8988T (cell line): ENCODE measurements at regions not wholly inside any gene's neighbourhood (a gene's known extent, or its start where the extent isn't known, plus 50 kb on each side); places are given as distances from the start of the nearest gene placed in this dataset.
"Not testable (repeated sequence)": the region's sequence is repeated elsewhere in the genome, so short reads cannot be mapped to it uniquely, and the experiment has no call there.

ENCODE experiments used
- DNase-seq: peaks from one replicate; pipeline ENCODE4 v3.0.0; 2011

DNA sequence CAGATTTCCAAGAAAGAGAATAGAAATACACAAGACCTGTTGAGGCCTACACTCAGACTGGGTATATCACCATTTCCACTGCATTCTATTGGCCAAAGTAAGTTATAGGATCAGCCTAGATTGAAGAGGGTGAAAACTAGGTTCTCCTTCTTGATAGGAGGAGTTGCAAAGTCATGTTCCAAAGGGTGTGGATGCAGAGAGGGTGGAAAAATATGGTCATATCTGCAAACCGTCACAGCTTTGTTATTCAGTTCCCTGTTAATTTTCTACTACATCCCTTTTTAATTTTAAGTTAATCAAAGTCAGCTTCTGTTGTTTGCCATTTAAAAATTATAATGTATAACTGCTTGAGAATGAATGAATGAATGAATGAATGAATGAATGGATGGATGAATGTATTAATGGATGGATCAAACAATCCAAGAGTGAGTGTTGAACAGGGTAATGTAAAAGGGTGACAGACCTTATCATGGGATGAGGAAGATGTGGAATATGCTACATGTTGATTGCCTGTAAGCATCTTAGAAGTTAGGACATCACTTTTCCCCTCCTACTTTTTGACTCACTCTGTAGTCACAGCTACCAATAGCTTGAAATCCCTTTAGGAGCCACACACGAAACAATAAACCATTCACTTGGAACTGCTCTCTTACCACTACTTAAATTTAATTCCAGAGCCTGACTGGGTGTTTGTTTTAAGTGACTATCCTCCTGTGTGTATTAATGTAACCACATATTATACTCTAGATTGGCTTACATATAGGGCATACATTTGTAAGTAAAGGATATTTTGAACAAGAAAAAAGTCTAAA is 121.5 kb downstream of the CCDC34 start:
- DNase-seq: no peak

DNA sequence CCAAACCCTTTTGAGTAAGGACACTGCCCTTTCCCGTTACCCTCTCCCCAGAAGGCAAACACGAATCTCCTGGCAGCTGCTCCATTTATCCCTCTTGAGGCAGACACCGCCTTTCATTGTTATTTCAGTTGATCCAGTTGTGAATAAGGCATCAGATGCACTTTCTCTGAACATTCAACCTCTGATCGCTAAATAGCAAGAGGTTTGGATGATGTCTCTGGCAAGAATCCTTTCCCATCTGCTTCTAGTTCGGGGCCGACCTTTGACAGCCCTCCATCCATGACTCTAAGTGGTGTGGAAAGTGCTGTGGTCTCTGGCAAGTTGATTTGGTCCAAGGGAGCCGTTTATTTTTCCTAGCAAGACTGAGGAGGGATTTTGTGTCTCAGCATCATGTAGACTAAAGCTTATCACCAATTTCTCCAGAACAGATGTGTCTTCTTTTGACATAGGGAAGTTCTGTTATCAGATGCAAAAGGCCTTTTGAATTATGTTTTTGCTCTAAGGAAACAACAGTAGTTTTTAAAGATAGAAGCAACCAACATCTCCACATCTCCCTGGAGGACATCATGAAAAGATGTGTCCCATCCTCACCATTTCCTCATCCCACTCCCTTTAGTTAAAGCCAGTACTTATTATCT is 123.6 kb downstream of the CCDC34 start:
- DNase-seq: no peak

DNA sequence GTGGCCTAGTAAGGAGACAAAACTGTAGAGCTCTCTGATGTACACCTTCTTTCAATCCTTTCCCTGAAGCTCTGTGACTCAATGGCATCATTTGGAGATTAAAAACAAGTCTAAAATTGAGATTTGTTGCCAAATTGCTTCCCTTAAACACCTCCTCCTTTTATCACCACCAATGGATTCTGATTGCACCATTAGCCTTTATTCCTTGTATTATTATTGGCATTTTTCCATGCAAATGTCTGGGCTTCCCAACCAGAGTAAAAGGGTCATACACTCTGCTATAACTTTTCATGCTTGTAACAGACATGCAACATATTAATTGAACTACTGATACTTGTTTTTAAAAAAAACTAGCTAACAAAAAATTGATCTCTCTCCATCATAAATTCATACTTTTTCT is 124.2 kb downstream of the CCDC34 start:
- no peak for DNase-seq

DNA sequence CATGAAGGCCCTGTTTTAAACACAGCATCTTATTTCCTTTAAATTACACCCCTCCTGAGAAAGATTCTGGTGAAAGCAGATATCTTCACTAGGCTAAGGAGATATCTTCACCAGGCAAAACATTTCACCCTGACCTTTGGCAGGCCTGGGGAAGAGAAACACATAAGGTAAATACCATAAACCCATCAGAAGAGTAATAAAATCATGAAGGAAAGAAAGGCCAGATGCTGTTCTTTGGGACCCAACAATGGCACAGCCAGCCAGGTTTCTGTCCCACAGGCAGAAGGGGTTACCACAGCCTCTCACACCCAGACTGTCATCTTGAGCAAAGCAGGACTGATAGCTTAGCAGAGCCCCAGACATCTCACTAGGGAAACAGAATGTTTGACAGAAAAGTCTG is 125.4 kb downstream of the CCDC34 start:
- DNase-seq: no peak

DNA sequence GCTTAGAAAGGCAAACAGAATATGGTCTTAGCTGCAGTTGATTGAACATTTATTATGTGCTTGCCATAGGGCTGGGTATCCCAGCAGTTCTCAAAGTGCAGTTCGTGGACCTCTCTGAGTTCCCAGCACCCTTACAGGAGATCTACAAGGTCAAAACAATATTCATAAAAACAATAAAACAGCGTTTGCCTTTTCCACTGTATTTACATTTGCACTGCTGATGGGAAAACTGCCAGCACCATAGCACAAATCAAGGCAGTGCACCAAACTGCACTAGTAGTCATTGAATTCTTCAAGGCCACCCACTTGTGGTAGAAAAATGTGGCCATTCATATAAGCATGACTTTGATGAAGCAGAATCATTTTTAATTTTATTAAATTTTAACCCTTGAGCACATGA is 128.1 kb downstream of the CCDC34 start:
- DNase-seq: no peak

DNA sequence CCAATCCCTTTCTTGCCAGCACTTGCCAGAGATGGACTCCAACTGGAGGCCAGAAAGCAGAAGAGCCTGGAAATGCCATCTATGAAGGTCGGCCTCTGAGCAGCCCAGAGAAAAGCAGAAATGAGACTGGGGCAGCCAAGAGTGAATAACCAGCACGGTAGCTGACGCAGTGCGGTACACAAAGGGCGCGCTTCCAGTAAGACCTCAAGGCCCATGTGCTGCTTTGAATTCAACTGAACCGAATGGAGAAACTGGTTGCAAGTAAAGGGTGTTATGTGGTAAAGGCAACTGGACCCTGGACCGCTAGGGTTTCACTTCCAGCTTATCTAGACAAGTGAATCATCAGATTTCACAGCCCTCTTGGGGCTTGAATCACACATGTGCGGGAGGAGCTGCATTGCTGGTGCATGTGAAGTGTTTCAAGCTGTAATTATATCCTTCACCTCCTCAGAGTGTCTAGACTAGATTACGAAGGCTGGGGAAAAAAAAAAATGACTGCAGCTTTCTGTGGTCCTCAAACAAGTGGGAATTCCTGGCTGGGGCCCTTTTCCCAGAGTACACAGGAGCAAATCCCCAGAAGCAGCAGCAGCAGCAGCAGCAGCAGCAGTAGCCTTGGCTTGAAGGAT is 128.9 kb downstream of the CCDC34 start:
- DNase-seq: no peak

DNA sequence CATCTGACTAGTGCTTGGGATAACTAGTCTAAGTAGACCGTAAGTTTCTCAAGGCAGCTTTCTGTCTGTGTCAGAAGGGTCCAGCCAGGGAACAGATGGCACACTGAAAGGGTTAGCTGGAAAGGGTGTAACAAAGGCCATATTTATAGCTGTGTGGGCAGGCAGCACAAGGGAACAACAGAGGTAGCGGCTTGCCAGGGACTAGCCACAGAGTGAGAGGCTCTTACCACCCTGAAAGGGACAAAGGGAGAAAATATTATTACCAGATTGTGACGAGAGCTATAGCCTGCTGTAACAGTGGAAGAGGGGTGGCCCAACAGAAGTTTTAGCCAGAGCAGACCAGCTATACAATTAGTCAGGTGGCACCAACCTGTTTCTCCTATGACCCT is 129.4 kb downstream of the CCDC34 start:
- no peak for DNase-seq

DNA sequence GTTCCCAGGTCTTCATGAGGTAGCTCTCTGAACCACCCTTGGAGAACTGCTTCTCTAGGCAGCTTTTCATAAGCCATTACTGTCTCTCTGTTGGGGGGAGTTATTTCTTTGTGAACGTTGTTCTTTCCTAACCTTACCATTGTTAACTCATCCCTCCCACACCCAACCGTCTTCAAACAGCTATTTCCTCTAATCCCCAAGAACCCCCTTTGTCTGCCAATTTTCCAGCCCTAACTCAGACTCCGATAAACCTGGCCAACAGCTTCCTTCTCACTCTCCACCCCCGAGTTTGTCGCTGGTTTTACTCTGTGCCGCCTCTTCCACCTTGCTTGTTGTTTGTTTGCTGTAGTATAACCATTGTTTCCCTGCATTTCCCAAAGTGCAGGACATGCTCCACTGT is 131.5 kb downstream of the CCDC34 start:
- no peak for DNase-seq

DNA sequence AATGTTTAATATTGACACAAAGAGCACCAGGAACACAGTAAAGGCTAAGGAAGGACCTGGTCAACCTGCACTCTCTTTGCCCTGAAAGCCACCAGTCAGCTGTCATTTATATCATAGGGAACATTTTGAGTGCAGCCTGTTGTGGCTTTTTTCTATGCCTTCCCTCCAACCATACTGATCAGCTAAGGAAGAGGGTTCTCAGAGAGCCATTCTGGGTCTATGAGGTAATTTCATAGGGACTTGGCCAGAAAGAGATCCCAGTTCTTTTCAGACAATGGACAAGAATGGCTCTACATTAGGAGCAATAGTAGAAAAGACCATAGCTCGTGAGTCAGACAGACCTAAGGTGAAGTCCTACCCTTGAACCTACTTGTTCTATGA is 132.8 kb downstream of the CCDC34 start:
- no peak for DNase-seq

DNA sequence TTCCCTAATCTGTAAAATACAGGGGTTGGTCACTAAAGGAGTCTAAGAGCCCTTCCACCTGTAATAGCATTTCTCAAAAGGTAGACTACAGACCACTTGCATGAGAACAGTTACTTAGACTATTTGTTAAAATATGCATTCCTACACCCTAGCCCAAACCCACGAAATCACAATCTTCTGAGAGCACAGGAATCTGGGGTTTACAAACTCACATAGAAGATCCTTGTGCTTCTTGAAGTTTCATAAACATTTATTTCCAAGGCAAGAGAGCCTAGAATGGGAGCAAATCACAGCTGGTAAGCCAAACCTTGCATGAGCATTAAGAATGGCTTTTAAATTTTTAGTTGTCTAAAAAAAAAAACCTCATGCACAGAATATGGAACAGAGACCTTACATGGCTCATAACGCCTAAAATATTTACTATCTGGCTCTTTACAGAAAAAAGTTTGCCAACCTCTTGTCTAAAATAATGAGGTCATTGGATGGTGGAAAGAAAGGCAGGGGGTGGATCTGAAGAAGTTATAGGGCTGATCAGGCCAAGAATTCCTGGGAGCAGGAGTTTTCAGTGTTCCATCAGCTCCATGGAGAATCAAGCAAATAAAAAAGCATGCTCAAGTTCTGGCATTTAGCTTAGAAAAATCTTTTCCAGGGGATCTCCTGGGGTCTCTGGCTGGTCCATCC is 133.4 kb downstream of the CCDC34 start:
- no peak for DNase-seq

DNA sequence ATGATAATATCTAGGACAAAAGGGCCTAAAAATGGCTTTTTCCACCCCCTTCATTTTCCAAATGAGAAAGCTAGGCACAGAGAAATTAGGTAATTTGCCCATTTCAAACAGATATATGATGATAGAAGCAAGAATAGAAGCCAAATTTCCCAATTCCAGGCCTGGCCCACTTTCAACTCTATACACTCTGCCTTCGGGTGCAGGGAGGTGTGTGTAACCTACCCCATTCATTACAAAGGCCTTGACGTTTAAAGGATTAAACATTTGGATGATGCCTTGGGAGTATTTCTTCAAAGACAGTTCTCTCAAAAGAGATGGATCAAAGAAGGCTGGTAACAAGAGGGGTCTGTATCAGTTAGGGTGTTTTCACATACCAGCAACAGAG is 134.1 kb downstream of the CCDC34 start:
- no peak for DNase-seq

DNA sequence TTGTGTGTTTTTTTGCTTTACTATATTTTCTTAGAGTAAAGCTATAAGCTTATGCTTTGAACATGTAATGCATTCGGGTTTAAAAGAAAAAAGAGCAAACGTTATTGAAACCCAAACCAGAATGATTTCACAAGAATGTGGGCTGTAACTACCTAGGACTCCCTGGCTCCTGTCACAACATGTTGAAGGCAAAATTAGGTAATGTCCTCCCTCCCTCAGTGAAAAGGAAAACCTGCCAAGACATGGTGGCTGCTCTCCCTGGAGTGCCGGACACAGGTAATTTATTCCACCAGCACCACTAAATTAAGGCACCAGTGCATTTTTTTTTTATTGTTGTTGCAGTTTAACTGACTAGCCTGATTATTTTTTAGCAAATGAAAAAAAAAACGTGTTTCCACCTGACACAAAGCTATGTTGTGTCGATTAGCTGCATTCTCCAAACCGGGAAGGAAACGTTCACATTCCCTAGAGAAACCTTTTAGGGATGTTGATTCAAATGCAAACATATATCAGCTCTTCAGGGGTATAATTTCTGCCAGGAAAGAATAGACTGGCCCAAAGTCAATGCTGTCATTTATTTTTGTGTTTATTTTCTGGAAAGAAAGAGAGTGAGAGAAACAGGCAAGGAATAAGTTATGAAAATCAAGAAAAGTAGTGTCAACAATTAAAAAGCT is 134.6 kb downstream of the CCDC34 start:
- no peak for DNase-seq

DNA sequence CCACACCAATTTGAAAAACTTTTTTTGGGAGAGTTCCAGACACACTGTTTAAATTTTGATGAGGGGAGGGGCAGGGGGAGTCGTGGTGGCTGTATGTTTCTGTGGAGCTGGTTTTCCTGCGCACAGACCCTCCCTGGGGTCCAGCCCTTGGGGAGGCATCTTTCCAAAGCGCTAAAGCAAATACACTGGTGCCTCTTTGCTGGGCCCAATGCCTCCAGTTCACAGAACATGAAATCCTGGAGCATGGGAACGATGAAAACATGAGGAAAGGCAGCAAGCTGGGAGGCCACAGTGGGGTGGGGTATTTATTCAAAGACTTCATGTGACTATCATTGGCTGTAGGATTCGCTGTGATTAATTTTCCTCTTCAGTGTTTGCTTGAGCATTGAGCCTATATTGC is 135.3 kb downstream of the CCDC34 start:
- no peak for DNase-seq

DNA sequence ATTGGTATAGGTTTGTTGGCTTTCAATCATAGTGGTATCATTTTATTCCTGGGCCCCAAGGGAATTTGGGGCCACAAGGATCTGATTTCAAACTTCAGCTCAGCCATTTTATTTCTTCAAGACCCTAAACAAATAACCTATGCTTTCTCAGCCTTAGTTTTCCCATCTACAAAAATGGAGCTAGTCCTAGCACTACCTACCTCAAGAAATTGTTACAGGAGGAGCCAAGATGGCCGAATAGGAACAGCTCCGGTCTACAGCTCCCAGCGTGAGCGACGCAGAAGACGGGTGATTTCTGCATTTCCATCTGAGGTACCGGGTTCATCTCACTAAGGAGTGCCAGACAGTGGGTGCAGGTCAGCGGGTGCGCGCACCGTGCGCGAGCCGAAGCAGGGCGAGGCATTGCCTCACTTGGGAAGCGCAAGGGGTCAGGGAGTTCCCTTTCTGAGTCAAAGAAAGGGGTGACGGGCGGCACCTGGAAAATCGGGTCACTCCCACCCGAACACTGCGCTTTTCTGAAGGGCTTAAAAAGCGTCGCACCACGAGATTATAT is 143.5 kb downstream of the CCDC34 start:
- not testable (repeated sequence) for DNase-seq

DNA sequence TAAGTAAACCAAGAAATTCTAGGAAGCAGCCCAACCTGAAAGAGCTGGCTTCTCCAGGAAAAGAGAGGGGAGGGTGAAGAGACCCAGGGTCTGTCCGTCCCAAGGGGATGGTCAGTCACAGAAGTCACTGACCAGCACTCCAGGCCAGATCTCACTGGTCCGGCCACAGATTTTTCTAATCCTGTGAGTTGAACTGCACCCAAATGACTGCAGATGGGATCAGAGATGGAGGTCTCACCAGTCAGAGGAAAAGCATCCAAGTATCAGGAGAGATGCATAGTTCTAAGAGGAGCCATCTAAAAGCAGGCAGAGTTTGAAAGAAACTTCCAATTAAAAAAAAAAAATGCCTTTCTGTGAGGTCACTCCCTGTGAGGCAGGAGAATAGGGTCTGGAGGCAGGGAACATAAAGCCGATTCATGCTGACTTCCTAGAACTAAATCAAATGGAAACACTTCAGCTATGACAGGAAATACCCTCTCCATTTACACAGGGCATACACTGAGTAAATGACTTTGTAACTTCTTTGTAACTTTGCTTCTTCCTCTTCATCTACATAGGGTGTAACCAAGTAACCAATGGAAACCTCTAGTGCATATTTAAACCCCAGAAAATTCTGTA is 144.5 kb downstream of the CCDC34 start:
- DNase-seq: no peak

DNA sequence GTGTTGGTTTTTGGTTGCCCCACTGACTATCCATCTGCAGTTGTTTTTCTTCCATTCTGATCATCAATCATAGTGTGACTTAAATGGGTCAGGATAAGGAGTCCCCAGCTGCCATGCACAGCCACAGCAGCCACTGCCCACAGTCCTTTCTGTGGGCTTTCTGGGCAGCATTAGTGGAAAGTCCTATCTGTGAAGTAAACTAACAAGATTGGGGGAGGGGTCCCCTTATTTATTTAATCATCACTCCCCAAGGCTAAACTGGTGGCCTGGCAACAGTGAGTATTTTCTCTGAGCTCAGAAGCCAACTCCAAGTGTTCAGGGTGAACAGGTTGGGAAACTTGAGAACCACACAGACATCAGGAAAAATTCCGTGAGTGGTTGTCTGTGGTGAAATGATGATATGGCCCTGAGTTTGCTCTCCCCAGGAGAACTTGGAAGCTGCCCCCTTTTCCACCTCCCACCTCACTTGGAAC is 145.0 kb downstream of the CCDC34 start:
- DNase-seq: no peak

DNA sequence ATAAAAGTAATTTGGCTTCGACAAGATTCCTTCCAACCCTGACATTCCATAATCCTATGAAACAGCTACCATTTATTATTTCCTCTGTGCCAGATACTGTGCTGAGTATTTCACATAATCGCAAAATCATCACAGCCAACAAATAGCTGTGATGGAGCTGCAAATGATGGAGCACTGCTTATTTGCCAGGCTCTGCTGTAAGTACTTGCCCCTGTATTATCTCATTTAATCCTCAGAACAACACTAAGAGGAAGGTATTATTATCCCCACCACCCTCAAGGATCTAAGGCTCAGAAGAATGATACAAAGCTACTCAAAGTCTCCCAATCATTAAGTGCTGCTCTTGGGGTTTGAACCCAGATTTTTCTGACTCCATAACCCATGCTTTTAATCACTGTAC is 145.5 kb downstream of the CCDC34 start:
- no peak for DNase-seq

DNA sequence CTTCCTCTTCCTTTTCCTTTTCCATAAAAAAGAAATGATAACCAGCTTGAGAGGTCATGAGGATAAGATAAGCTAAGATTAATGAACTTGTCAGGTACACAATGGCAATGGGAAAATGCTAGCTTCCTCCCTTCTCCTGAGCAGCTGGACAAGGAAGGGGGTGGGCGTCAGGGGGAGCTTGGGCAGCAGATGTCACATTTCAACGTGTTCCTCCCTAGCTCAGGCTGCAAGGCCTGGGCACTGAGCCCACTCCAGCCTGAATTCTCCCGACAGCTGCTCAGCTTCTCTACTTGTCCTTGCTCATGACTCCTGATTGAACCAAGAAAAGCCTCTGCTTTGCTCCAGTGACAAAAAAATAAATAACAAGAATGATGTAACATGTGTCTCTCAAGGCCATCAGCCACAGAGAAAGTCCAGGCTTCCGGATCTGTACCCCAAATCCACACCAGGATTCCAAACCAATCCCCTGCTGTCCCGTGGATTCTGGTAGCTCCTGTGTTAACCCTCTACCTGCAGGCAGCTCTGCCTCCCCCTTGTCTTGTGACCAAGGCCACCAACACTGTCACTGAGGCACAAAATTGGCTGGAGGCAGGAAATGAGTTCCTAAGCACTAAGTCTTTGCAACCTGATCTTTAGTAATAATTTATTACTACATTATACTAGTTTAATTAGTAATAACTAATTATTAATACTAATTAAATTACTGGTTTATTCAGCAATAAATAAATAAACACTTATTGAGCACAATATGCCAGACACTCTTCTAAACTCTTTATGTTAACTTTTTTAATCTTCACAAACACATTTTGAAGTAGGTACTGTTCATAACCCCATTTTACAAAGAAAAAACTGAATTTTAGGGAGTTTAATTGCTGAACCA is 146.5 kb downstream of the CCDC34 start:
- no peak for DNase-seq

DNA sequence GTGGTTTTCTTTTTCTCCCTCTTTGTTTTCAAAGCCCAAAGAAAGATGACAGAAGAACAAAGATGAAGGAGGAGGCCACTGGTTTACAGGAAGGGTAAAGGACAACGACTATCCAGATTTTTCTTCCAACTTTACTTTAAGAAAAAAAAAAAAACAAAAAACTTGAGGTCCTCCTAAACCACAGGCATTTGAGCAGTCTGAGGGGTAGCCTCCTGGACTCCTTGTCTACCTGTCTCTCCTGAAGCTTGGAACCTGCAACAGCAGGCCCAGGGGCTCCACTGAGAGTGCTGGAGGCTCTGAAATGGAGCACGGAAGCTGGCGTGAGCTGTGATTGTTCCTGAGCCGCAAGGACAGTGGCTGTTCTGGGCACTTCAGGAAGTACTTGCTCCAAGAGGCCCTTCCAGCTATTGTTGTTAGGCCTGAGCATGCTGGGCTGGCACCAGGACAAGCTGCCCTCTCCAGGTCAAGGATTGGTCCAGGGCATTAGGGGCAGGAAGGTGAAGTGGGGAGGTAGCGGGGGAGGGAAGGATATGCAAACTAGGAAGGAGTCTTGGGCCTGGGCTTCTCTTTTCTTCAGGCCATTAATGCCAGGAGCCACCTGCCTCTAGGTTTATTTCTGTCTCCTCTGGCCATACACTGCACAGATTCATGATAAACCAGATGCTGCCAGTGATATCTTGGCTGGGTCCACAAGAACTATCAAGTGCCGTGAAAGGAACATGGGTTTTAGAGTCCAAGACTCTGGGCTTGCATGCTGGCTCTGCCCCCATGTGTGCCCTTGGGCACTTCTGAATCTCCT is 147.3 kb downstream of the CCDC34 start:
- no peak for DNase-seq

DNA sequence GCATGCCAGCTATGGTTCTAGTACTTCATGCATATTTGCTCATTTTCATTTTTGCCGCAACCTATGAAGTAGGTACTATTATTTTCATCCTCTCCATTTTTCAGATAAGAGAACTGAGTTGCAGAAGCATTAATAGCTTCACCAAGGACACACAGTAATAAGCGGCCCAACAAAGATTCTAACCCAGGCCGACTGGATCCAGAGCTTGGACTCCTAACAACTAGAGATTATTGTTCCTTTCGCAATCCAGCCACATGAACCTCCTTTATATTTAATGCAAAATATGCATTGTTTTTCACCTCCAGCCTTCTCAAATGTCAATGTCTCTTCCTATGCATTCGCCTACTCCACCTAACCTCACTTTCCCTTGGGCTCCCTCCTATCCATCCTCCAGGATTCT is 148.3 kb downstream of the CCDC34 start:
- DNase-seq: no peak
